DND-41 (cell line): ENCODE measurements at regions not wholly inside any gene's neighbourhood (a gene's known extent, or its start where the extent isn't known, plus 50 kb on each side); places are given as distances from the start of the nearest gene placed in this dataset.

Source experiments
- ATAC-seq: fragments of 200-7000 bp; cut with Tn5 transposase; 3 replicates; pipeline ENCODE4 v1.9.1; 2021; ENCODE audit warnings: low read depth; ENCODE audit not compliant: insufficient read depth
- DNase-seq: peaks from one replicate; pipeline ENCODE4 v3.0.0-alpha.2; 2020
- H2AFZ ChIP-seq: 2 replicates; pipeline ENCODE4 v1.6.0; 2012; ENCODE audit warnings: low read depth, low read length
- H3K27ac ChIP-seq: 2 replicates; pipeline ENCODE4 v1.5.1; 2012; ENCODE audit warnings: low read length, inconsistent platforms
- H3K27me3 ChIP-seq: fragments of 200-600 bp; sonication (generic); 2 replicates; pipeline ENCODE4 v1.6.0; 2012; ENCODE audit warnings: low read length, mild to moderate bottlenecking, inconsistent platforms; ENCODE audit not compliant: insufficient read depth, poor library complexity
- H3K36me3 ChIP-seq: 2 replicates; pipeline ENCODE4 v1.5.1; 2012; ENCODE audit warnings: low read length, inconsistent platforms; ENCODE audit not compliant: insufficient read depth
- H3K4me1 ChIP-seq: 2 replicates; pipeline ENCODE4 v1.5.1; 2012; ENCODE audit warnings: mild to moderate bottlenecking, low read length; ENCODE audit not compliant: insufficient read depth
- H3K4me2 ChIP-seq: 2 replicates; pipeline ENCODE4 v1.6.0; 2012; ENCODE audit warnings: mild to moderate bottlenecking, moderate library complexity, low read length, inconsistent platforms; ENCODE audit not compliant: insufficient read depth
- H3K4me3 ChIP-seq, 2 experiments: fragments of 200-600 bp in 1 of 2; shearing (Covaris generic) in 1 of 2; 2 replicates each; pipeline ENCODE4 v1.5.1; 2012 to 2016; ENCODE audit warnings: inconsistent platforms in 2 of 2, low read length in 2 of 2, mild to moderate bottlenecking in 2 of 2, low read depth in 1 of 2, moderate library complexity in 1 of 2
- H3K79me2 ChIP-seq: 2 replicates; pipeline ENCODE4 v1.6.0; 2012; ENCODE audit warnings: low read length, inconsistent platforms; ENCODE audit not compliant: insufficient read depth
- H3K9ac ChIP-seq: 2 replicates; pipeline ENCODE4 v1.6.0; 2012; ENCODE audit warnings: low read depth, mild to moderate bottlenecking, inconsistent platforms, low read length, moderate library complexity
- H3K9me3 ChIP-seq: 2 replicates; pipeline ENCODE4 v1.5.1; 2012; ENCODE audit warnings: low read length, moderate library complexity, mild to moderate bottlenecking, inconsistent platforms; ENCODE audit not compliant: insufficient read depth, severe bottlenecking
- H4K20me1 ChIP-seq: 2 replicates; pipeline ENCODE4 v1.6.0; 2012; ENCODE audit warnings: low read length; ENCODE audit not compliant: insufficient read depth
- EZH2 ChIP-seq: IDR thresholded peaks from 3 replicates; pipeline ENCODE4 v1.6.1; 2012; ENCODE audit warnings: borderline replicate concordance, low read depth, mild to moderate bottlenecking, moderate library complexity, low read length, inconsistent platforms; ENCODE audit not compliant: severe bottlenecking
- TF ChIP-seq, protein P1 (sequence below): IDR thresholded peaks from 2 replicates; pipeline ENCODE4 v1.5.1; 2012; ENCODE audit warnings: borderline replicate concordance, low read length, moderate library complexity, mild to moderate bottlenecking; ENCODE audit not compliant: poor library complexity, severe bottlenecking; ENCODE audit errors: extremely low read depth

DNA sequence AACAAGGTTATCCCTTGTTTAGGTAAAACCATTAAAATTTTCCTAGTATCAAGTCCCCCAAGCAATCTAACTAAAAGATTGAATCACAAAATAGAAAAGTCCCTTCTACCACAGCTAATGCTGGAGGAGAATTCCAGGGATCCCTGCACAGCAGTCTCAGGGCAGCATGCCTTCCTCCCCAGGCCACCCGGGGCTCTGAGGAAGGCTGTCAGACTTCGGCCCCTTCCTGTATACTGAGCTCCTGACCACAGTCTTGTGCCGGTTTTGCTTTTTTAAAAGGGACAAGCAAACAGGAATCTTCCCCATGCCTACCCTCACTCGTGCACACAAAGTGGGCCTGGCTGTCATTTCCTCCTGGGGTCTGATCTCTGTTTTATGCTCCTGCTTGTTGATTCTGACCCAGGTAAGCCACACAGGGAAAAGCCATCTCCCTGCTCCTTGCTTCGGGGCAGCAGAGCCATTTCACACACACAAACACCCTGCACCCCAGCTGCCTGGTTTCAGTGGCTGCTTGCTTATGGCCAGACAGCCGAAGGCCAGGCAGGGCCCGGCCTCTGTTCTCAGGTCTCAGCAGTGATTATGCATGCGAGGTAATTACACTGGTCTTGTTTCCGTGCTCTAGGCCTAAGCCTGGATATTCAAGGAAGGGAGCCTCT, 211.9 kb downstream of the NXNL2 start:
- Histone ChIP-seq H3K4me2 (no peak overlapping the region), H3K9me3 (no peaks in the 10 kb centered on the region), H3K27ac (no peak overlapping the region), H3K4me3 (no peak overlapping the region), H3K27me3 (peaks cover 2% of the 10 kb centered on the region), H3K79me2 (no peaks in the 10 kb centered on the region), H3K4me1 (no peaks in the 10 kb centered on the region), H2AFZ (no peak overlapping the region), H4K20me1 (no peaks in the 10 kb centered on the region), H3K36me3 (no peaks in the 10 kb centered on the region), H3K9ac (no peak overlapping the region)
- no peak for ATAC-seq
- no peak for DNase-seq
- no peak for TF ChIP-seq EZH2
- TF ChIP-seq, protein P1, sequence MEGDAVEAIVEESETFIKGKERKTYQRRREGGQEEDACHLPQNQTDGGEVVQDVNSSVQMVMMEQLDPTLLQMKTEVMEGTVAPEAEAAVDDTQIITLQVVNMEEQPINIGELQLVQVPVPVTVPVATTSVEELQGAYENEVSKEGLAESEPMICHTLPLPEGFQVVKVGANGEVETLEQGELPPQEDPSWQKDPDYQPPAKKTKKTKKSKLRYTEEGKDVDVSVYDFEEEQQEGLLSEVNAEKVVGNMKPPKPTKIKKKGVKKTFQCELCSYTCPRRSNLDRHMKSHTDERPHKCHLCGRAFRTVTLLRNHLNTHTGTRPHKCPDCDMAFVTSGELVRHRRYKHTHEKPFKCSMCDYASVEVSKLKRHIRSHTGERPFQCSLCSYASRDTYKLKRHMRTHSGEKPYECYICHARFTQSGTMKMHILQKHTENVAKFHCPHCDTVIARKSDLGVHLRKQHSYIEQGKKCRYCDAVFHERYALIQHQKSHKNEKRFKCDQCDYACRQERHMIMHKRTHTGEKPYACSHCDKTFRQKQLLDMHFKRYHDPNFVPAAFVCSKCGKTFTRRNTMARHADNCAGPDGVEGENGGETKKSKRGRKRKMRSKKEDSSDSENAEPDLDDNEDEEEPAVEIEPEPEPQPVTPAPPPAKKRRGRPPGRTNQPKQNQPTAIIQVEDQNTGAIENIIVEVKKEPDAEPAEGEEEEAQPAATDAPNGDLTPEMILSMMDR: no peak

DNA sequence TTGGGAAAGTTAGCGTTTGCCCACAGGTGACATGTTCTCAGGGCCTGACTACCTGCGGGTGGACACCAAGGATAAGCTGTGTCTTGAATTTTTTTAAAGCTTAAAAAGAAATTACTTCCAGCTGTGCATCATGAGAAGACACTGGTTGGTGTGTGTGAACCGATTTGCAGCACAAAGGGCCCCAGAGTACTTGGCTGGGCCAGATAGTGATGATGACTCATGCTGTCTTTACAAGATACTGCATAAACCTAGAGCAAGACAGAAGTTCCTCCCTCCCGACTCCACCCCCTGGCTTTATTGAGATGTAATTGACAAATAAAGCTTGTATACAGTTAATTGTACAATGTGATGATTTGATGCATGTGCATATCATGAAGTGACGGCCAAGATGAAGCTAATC, 212.8 kb downstream of the NXNL2 start:
- ATAC-seq: no peak
- no peak overlapping the region for H3K4me3 ChIP-seq
- no peak overlapping the region for H3K4me2 ChIP-seq
- no peaks in the 10 kb centered on the region for H3K4me1 ChIP-seq
- H2AFZ ChIP-seq: no peak overlapping the region
- no peaks in the 10 kb centered on the region for H3K9me3 ChIP-seq
- DNase-seq: no peak
- TF ChIP-seq, protein P1: no peak
- TF ChIP-seq EZH2: no peak
- no peaks in the 10 kb centered on the region for H4K20me1 ChIP-seq
- no peak overlapping the region for H3K9ac ChIP-seq
- H3K79me2 ChIP-seq: no peaks in the 10 kb centered on the region
- H3K27ac ChIP-seq: no peak overlapping the region
- H3K27me3 ChIP-seq: peaks cover 2% of the 10 kb centered on the region
- H3K36me3 ChIP-seq: no peaks in the 10 kb centered on the region

DNA sequence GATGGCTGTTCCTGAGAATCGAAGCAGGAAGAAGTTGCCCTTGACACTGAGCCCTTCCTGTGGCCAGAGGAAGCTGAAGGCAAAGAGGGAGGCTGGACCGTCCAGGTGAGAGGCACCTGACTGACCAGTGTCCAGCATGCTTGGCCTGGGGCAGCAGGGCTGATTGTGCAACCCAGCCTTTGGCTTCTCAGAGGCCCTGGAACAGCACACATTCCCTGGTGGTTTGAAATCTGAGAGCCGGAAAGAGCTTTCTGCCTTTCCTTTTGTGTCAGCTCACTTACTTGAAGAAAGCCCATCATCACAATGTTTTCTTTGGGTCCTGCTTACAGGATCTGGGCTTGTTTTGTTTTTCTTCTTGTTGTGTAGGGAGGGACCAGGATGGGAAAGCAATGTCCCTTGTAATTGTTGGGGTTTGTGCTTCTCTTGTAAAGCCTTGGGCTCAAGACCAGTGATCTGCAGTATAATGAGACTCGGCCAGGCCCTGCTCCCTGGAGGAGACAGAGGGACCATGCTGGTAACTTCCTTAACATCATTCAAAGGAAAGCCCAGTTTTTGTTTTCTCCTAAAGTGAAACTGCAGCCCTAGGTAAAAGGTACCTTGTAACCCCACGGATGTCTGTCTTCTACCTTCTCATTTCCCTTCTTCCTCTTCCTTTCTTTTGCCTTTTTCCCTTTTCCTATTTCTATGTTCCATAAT, 213.7 kb downstream of the NXNL2 start:
- H3K9ac ChIP-seq: no peak overlapping the region
- DNase-seq: no peak
- TF ChIP-seq EZH2: no peak
- TF ChIP-seq, protein P1: no peak
- H2AFZ ChIP-seq: no peak overlapping the region
- H3K4me3 ChIP-seq: no peak overlapping the region
- H3K4me2 ChIP-seq: no peak overlapping the region
- H3K9me3 ChIP-seq: no peaks in the 10 kb centered on the region
- H3K27me3 ChIP-seq: peaks cover 2% of the 10 kb centered on the region
- H3K79me2 ChIP-seq: no peaks in the 10 kb centered on the region
- H3K27ac ChIP-seq: no peak overlapping the region
- no peaks in the 10 kb centered on the region for H3K36me3 ChIP-seq
- no peaks in the 10 kb centered on the region for H3K4me1 ChIP-seq
- no peak for ATAC-seq
- no peaks in the 10 kb centered on the region for H4K20me1 ChIP-seq

DNA sequence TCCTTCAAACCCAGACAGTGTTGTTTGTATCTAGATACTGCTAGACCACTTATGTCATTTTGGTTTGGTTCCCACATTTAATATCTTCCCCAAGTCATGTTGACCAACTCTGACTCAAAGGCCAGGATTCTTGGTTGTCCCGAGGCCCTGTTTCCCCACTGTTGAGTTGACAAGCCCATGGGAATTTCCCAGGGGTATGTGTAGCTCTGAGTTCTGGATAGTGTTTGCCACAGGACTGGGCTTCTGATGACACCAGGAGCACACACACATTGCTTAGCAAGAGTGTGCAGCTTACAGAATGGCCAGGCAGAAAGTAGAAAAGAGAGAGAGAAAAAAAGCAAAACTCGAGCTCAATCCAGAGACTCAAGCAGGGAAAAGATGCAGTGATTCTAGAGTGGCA, 214.4 kb downstream of the NXNL2 start:
- ATAC-seq (no peak), DNase-seq (no peak)
- Histone ChIP-seq H3K9ac (no peak overlapping the region), H2AFZ (no peak overlapping the region), H3K9me3 (no peaks in the 10 kb centered on the region), H3K36me3 (no peaks in the 10 kb centered on the region), H4K20me1 (no peaks in the 10 kb centered on the region), H3K4me1 (no peaks in the 10 kb centered on the region), H3K27me3 (peaks cover 2% of the 10 kb centered on the region), H3K27ac (no peak overlapping the region), H3K4me2 (no peak overlapping the region), H3K79me2 (no peaks in the 10 kb centered on the region), H3K4me3 (no peak overlapping the region)
- no peak for TF ChIP-seq EZH2
- TF ChIP-seq, protein P1: no peak
